Vagina (tissue), 2 donors: ENCODE measurements at regions not wholly inside any gene's neighbourhood (a gene's known extent, or its start where the extent isn't known, plus 50 kb on each side); places are given as distances from the start of the nearest gene placed in this dataset.

Source experiments
- CTCF ChIP-seq, 3 experiments: fragments of 450-650 bp in 2 of 3; fragments of 200-600 bp in 1 of 3; sonication (generic) in 1 of 3; IDR thresholded peaks; one replicate each; pipeline ENCODE4 v1.5.1; 2017 to 2019; ENCODE audit warnings: antibody characterized with exemption in 3 of 3, mild to moderate bottlenecking in 2 of 3, moderate library complexity in 2 of 3
- POLR2A ChIP-seq, 2 donors: fragments of 450-650 bp; IDR thresholded peaks; one replicate each; pipeline ENCODE4 v1.6.1; 2017; ENCODE audit warnings: antibody characterized with exemption in 2 of 2, mild to moderate bottlenecking in 2 of 2, moderate library complexity in 2 of 2

- TF ChIP-seq CTCF (IDR thresholded peaks at IDR 0.05), result no peak
- no peak for TF ChIP-seq POLR2A (IDR thresholded peaks at IDR 0.05)
Measured at GRCh38 chr13:72504131-72504841, 223.1 kb downstream of the MZT1 start.
